ENCODE measurements at regions not wholly inside any gene's neighbourhood (a gene's known extent, or its start where the extent isn't known, plus 50 kb on each side); places are given as distances from the start of the nearest gene placed in this dataset.

GRCh38 chr20:41951615-41952014, 333.4 kb upstream of the CHD6 start:
- DNase-seq (ENCODE audit: low read depth) = no peak

GRCh38 chr20:41939659-41940058, 321.5 kb upstream of the CHD6 start:
- DNase-seq (ENCODE audit: low read depth) = no peak

DNA sequence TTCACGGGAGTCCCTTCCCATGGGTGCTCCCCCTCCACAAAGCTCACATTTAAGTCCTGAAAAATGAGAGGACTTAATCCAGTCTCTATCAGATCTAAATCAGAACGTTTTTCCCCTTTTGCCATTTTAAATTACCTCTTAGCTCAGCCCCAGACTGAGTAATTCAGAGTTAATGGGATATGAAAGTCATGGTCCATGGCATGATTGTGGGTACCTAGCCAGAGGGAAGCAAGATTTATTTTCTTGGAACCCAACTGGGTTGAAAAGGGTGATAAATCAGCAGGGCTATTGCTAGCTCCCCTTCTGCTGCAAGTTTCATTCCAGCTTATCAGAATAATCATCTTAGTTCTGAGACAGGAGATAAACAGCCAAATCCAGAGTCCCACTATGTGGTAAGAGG, 320.2 kb upstream of the CHD6 start:
- DNase-seq (ENCODE audit: low read depth) = no peak

DNA sequence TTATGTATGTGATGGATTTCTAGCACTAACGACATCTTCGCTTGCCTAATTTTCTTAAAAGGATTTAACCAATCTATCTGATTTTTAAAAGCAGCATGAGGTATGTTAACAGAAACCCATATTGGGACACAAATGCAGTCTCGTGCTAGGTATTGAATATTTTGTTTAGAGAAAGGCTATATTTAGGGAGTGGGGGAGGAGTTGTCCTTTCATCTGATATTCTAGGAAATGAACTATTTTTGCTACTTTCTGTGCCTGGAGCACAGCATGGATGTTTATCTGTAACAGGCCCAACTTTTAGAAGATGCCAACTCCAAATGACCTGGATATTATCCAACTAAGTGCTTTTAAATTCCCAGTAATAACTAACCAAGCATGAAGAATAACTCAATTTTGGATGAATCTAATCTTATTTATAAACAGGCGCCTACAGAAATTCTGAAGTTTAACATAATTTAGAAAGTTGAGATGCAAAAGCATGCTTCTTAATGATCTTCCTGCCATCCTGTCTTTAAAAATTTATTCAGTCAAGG, 317.1 kb upstream of the CHD6 start:
- no peak for DNase-seq (ENCODE audit: low read depth)

DNA sequence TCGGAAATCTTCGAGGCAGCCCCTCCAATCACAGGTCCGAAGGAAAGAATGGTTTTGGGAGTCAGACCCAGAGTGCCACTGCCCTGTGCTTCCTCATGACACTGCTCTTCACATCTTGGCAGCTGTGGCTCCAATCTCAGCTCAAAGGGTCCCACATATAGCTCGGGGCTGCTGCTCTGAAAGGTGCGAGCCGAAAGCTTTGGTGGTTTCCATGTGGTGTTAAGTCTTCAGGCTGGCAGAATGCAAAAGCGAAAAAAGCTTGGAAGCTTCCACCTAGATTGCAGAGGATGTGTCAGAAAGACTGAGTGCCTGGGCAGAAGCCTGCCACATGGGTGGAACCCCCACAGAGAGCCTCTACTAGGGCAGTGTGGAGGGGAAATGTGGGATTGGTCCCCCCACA, 314.3 kb upstream of the CHD6 start:
- no peak for DNase-seq (ENCODE audit: low read depth)

DNA sequence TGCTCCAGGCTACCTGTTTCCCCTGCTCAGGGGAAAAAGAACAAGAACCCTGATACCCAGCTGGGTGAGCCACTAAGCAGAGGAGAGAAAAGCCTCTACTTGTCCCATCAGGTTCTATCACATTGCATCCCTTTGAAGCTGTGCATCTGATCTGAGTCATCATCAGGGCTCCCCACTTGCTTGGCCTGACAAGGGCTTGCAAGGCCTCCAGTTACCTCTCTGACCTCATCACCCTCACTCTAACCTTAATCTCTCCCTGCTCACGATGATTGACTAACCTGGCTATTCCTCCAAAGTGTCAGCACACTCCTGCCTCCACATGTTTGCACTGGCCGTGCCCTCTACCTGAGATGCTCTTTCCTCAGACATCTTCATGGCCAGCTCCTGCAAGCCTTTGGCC, 309.5 kb upstream of the CHD6 start:
- DNase-seq (ENCODE audit: low read depth) = no peak

DNA sequence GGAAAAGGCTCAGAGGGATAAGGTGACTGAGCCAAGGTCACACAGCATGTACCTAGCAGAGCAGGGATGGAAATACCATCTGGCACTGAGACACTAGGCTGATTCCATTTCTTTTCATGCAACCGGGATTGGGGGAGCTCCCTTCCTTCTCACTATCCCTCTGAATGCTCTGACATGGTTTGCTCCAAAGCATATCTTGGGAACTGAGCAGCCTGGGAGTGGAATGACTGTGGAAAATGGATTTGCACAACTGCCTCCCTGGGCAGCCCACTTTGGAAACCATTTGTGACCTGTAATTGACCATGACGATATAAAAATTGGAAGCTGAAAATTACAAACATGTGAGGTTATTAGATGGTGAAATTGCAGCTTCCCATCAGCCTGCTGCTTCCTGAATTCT, 309.0 kb upstream of the CHD6 start:
- DNase-seq (ENCODE audit: low read depth) = no peak

DNA sequence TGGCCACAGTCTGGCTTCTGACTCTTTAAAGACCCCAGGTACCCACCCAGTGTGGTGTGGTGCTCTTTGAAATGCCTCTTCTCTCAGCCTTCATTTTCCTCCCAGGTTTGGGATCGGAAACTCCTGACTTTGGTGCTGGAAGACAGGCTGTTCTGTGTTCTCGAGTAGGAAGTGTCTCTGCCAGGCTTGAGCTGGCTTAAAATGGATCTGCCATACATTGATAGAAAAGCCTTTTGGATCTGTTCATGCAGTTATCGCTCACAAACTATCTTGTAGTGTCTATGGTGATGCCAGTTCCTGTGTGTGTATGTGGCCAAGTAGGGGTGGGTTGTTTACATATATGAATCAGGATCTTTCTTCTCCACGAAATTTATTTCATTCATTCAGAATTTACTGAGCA, 307.3 kb upstream of the CHD6 start:
- no peak for DNase-seq (ENCODE audit: low read depth)

- no peak for DNase-seq (ENCODE audit: low read depth)
Measured at GRCh38 chr20:41923624-41924023, 305.4 kb upstream of the CHD6 start.

DNA sequence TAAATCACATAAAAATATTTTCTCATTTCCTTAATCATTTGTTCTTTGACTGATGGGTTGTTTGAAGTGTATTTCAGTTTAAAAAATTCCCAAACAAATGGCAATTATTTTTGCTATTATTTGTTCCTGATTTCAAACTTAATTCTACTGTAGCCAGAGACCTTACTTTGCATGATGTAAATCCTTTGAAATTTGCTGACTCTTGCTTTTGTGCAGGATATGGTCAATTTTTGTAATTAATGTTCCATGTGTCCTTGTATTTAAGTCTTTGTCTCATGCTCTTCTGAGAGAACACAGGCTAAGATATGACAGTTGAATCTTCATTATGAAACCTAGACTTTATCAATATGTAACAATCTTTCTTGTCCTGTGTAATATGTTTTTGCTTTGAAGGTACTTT, 295.0 kb upstream of the CHD6 start:
- DNase-seq (ENCODE audit: low read depth) = no peak

DNA sequence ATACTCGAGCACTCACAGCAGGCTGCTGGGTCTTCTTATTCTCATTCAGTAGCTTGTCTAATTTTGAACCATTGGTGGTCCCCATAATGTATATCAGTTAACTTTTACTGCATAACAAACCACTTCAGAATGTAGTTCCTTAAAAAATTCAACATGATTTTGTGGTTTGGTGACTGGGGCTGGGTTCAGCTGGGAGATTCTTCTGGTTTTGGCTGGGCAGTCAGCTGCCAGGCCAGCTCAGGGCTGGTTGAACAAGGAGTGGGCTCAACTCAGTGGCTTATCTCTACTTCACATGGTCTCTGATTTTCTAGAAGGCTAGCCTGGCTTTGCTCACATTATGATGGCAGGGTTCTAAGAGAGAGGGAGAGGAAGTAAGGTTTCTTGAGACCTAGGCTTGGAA, 292.4 kb upstream of the CHD6 start:
- DNase-seq (ENCODE audit: low read depth) = no peak

GRCh38 chr20:41905199-41905598, 287.0 kb upstream of the CHD6 start:
- no peak for DNase-seq (ENCODE audit: low read depth)

- no peak for DNase-seq (ENCODE audit: low read depth)
Measured at GRCh38 chr20:41903586-41903985, 285.4 kb upstream of the CHD6 start.

GRCh38 chr20:41902346-41902745, 284.2 kb upstream of the CHD6 start:
- DNase-seq (ENCODE audit: low read depth) = no peak

GRCh38 chr20:41900201-41900691, 282.1 kb upstream of the CHD6 start:
- no peak for DNase-seq (ENCODE audit: low read depth)

DNA sequence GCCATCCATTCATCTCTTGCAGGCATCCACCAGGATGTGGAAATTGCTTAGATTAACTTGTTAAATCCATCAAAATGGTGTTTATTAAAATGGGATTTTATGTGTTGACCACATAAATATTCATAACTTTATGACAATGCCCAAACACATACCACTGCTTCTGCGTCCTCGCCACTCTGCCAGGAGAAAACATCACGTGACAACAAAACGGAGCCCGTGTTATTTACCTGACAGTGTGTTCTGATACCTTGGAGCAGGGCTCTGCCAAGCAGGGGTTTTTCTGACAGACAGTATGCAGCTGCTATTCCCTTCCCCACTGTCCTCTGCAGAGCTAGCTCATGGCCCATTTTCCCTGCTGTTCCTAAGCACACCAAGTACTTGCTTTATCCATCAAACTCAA, 279.5 kb upstream of the CHD6 start:
- no peak for DNase-seq (ENCODE audit: low read depth)

GRCh38 chr20:41895241-41896032, 277.3 kb upstream of the CHD6 start:
- DNase-seq (ENCODE audit: low read depth) = no peak

DNA sequence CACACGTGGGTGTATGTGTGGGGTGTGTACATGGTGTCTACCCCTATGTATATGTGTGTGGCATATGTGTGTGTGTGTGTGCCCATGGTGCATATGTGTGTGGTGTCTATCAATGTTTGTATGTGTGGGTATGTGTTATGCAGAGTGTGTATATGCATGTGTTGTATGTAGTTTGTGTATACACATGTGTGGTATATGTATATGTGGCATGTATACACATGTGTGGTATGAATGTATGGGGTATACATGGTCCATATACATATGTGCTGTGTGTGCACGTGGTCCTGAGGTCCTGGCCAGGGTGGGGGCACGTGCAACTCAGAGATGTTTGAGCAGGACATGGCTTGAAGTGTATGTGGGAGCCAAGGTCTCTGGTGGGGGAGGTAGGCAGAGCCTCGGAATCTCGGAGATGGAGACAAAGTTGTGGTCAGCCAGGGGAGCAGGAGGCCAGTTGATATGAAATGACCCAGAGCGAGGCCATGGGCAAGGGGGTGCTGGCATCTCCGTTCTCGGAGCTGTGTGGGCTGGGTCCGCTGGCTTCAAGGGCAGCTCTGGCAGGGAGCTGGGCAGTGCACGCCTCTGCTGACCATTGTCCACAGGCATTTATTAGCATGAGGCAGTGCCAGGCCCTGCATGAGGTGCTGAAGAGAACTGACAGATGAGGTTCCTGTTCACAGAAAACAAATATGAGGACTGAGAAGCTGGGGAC, 276.2 kb upstream of the CHD6 start:
- no peak for DNase-seq (ENCODE audit: low read depth)

DNA sequence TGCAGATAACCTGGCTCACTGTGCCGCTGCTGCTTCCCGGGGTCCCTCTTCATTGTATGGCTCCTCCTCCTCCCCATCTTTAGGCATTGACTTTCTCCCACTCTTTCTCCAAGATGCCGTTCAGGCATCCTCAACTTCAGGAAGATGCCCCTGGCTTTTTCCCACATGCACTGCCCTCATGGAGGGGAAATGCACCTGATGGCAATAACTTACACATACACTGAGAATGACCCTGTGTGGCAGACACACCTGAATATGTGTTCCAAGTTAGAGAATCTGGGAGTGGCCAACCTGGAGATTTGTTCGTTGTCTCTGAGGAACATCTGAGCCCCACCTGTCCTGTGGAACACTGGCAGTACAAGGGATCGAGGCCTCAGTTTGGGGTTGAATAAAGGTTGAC, 273.9 kb upstream of the CHD6 start:
- no peak for DNase-seq (ENCODE audit: low read depth)

DNA sequence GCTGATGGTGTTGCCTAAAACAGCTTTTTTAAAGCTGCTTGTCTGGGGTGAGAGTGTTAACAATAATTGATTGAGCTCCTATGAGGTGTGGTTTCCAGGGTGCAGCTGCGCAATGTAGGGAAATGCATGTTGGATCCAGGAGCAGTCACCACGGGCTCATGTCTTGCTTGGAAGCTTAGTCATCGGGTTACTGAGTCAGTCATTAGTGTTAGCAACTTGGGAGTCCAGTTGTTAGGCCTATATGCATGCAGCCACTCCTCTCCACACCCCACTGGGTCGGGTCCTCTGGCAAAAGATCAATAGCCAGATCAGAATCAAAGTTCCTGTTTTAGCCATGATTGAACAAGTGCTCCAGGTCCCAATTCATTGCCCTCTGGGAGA, 271.7 kb upstream of the CHD6 start:
- no peak for DNase-seq (ENCODE audit: low read depth)

- no peak for DNase-seq (ENCODE audit: low read depth)
Measured at GRCh38 chr20:41889126-41889843, 271.1 kb upstream of the CHD6 start.

- DNase-seq (ENCODE audit: low read depth) = no peak
Measured at GRCh38 chr20:41888434-41888833, 270.3 kb upstream of the CHD6 start.

GRCh38 chr20:41887500-41887899, 269.3 kb upstream of the CHD6 start:
- DNase-seq (ENCODE audit: low read depth) = no peak
